GM12878 (cell line): ENCODE measurements at regions not wholly inside any gene's neighbourhood (a gene's known extent, or its start where the extent isn't known, plus 50 kb on each side); places are given as distances from the start of the nearest gene placed in this dataset.

Experiments used
- ATAC-seq: fragments of 200-7000 bp; cut with Tn5 transposase; 3 replicates; pipeline ENCODE4 v1.9.1; 2020; ENCODE audit warnings: mild to moderate bottlenecking, moderate library complexity
- BruUV-seq: library from RNA; stranded (reverse); fragments of 400-500 nt; replicated peaks from 2 replicates; lab custom pipeline; 2021; lab: Mats Ljungman, UMichigan
- CTCF ChIA-PET: fragments of 300-600 bp; sonication (Branson Sonifier 250); formaldehyde crosslinking; extraction: SDS; loops from one replicate; lab custom pipeline; 2021; ENCODE audit warnings: inconsistent platforms; lab: Yijun Ruan, JAX
- POLR2A ChIA-PET: fragments of 350-600 bp; formaldehyde crosslinking; extraction: SDS; loops from one replicate; lab custom pipeline; 2021; ENCODE audit warnings: inconsistent platforms; lab: Charles Lee
- RAD21 ChIA-PET: fragments of 300-600 bp; sonication (Branson Sonifier 250); formaldehyde crosslinking; loops from one replicate; lab custom pipeline; 2023; ENCODE audit warnings: antibody characterized with exemption; ENCODE audit not compliant: unreplicated experiment; lab: Charles Lee
- SMC1A ChIA-PET: fragments of 300-600 bp; sonication (Branson Sonifier 250); formaldehyde crosslinking; loops from one replicate; lab custom pipeline; 2023; ENCODE audit not compliant: unreplicated experiment, uncharacterized antibody; lab: Charles Lee
- DNase-seq: peaks from one replicate; pipeline ENCODE4 v3.0.0-alpha.2; 2011; ENCODE audit warnings: low read depth, low spot score
- FAIRE-seq: peaks from 3 replicates; lab custom pipeline; 2011; peaks lifted over from hg19 to GRCh38; lab: Jason Lieb, UNC
- H2AFZ ChIP-seq: 2 replicates; pipeline ENCODE4 v1.6.0; 2011; ENCODE audit warnings: low read depth, low read length, control low read depth; ENCODE audit not compliant: control insufficient read depth
- H3K27ac ChIP-seq: 2 replicates; pipeline ENCODE4 v1.5.1; 2011; ENCODE audit warnings: control low read depth; ENCODE audit not compliant: control insufficient read depth, insufficient read depth
- H3K27me3 ChIP-seq, 2 experiments: replicated peaks in 1 of 2; 2 replicates each; pipeline versions ENCODE4 v1.6.0 to v1.6.1; 2011; ENCODE audit warnings: low read length in 1 of 2; ENCODE audit not compliant: control insufficient read depth in 2 of 2, insufficient read depth in 2 of 2
- H3K36me3 ChIP-seq, 2 experiments: 2 replicates each; pipeline ENCODE4 v1.5.1; 2011; ENCODE audit warnings: low read length in 1 of 2; ENCODE audit not compliant: control insufficient read depth in 2 of 2, insufficient read depth in 2 of 2
- H3K4me1 ChIP-seq: 2 replicates; pipeline ENCODE4 v1.6.1; 2011; ENCODE audit warnings: mild to moderate bottlenecking, low read length, moderate library complexity, mixed read lengths; ENCODE audit not compliant: control insufficient read depth, insufficient read depth
- H3K4me2 ChIP-seq: 2 replicates; pipeline ENCODE4 v1.6.0; 2011; ENCODE audit warnings: control low read depth; ENCODE audit not compliant: control insufficient read depth, insufficient read depth
- H3K4me3 ChIP-seq: fragments of 200-600 bp; sonication (generic); 2 replicates; pipeline ENCODE4 v1.5.1; 2016
- H3K79me2 ChIP-seq: 2 replicates; pipeline ENCODE4 v1.6.0; 2011; ENCODE audit warnings: low read length; ENCODE audit not compliant: control insufficient read depth, insufficient read depth
- H3K9ac ChIP-seq: 2 replicates; pipeline ENCODE4 v1.8.0; 2011; ENCODE audit warnings: low read length, control low read depth, mixed read lengths; ENCODE audit not compliant: control insufficient read depth, insufficient read depth
- H3K9me3 ChIP-seq: replicated peaks from 3 replicates; pipeline ENCODE4 v1.5.1; 2011; ENCODE audit warnings: mild to moderate bottlenecking, low read length; ENCODE audit not compliant: control insufficient read depth, insufficient read depth
- H4K20me1 ChIP-seq: 2 replicates; pipeline ENCODE4 v1.6.0; 2011; ENCODE audit not compliant: control insufficient read depth, insufficient read depth
- CUX1 ChIP-seq: IDR thresholded peaks from 2 replicates; pipeline ENCODE4 v1.6.1; 2012; ENCODE audit warnings: improper control_type of control experiment, low read depth, low read length; ENCODE audit not compliant: insufficient replicate concordance
- E2F8 ChIP-seq: fragments of 450-650 bp; IDR thresholded peaks from 2 replicates; pipeline ENCODE4 v1.6.1; 2018; ENCODE audit warnings: mild to moderate bottlenecking, low read depth, moderate library complexity; ENCODE audit not compliant: partially characterized antibody
- GABPA ChIP-seq: IDR thresholded peaks from 2 replicates; pipeline ENCODE4 v1.6.1; 2014; ENCODE audit warnings: antibody characterized with exemption, low read depth, mild to moderate bottlenecking, inconsistent platforms
- SPI1 ChIP-seq: IDR thresholded peaks from 2 replicates; pipeline ENCODE4 v1.6.1; 2011; ENCODE audit warnings: low read depth, mild to moderate bottlenecking, low read length, moderate library complexity, borderline replicate concordance; ENCODE audit not compliant: insufficient read depth
- USF2 ChIP-seq: IDR thresholded peaks from 2 replicates; pipeline ENCODE4 v1.6.1; 2011; ENCODE audit warnings: low read depth, low read length, improper control_type of control experiment, borderline replicate concordance
- ZNF592 ChIP-seq: fragments of 450-650 bp; IDR thresholded peaks from 2 replicates; pipeline ENCODE4 v1.6.1; 2017; ENCODE audit warnings: mild to moderate bottlenecking, moderate library complexity
- in situ Hi-C: fragments of 300-500 bp; cut with MboI; formaldehyde crosslinking; loops from 9 replicates; pipeline ENCODE4 v1.14.3; 2018; ENCODE audit warnings: mixed read lengths
- intact Hi-C: fragments of 100-400 bp; cut with micrococcal nuclease; formaldehyde crosslinking; loops from one replicate; pipeline ENCODE4 v1.14.2; 2022; ENCODE audit not compliant: unreplicated experiment

GRCh38 chr3:168472783-168473182 lies 377.1 kb upstream of the GOLIM4 start:
- Histone ChIP-seq H3K79me2 (no peaks in the 10 kb centered on the region), H3K27me3 (no peaks in the 10 kb centered on the region), H3K9me3 (no peaks in the 10 kb centered on the region), H3K36me3 (no peaks in the 10 kb centered on the region), H2AFZ (no peak overlapping the region), H4K20me1 (no peaks in the 10 kb centered on the region), H3K4me1 (no peaks in the 10 kb centered on the region), H3K27ac (no peak overlapping the region), H3K4me2 (no peak overlapping the region), H3K9ac (no peak overlapping the region), H3K4me3 (no peak overlapping the region)
- ATAC-seq = no peak
- no TSS peak for BruUV-seq
- in situ Hi-C loops = loop anchor here (10.0 kb wide), 1 partner anchor 258 kb away; no protein-coding TSS in a partner anchor
- POLR2A ChIA-PET = no interaction called here
- SMC1A ChIA-PET = no interaction called here
- CTCF ChIA-PET = interaction anchor here (1.1 kb wide), 2 partner anchors 34 to 148 kb away, joined by 3 to 4 read pairs; no protein-coding TSS in a partner anchor
- TF ChIP-seq ZNF592 (no peak), USF2 (no peak), GABPA (no peak), E2F8 (no peak), CUX1 (no peak), SPI1 (no peak)
- RAD21 ChIA-PET = no interaction called here
- intact Hi-C loops = no loop called here
- no peak for FAIRE-seq
- no peak for DNase-seq
